ENCODE measurements at regions not wholly inside any gene's neighbourhood (a gene's known extent, or its start where the extent isn't known, plus 50 kb on each side); places are given as distances from the start of the nearest gene placed in this dataset.

GRCh38 chr18:46299465-46300008 is 195.4 kb downstream of the HAUS1 start:
- TF ChIP-seq CTCF (IDR thresholded peaks at IDR 0.05), result no peak
- no peak for TF ChIP-seq NR1H2 (CRISPR knock-in tag; IDR thresholded peaks at IDR 0.05)
- TF ChIP-seq NFYB (CRISPR knock-in tag; conservative IDR thresholded peaks at IDR 0.05; ENCODE audit: low read depth), result no peak
- TF ChIP-seq TEAD4 (CRISPR knock-in tag; IDR thresholded peaks at IDR 0.05), result no peak
- no peak for TF ChIP-seq MAX (CRISPR knock-in tag; IDR thresholded peaks at IDR 0.05)
- TF ChIP-seq JUN (CRISPR knock-in tag; IDR thresholded peaks at IDR 0.05), result no peak
